ENCODE measurements at regions not wholly inside any gene's neighbourhood (a gene's known extent, or its start where the extent isn't known, plus 50 kb on each side); places are given as distances from the start of the nearest gene placed in this dataset.

GRCh38 chr9:73565833-73566465 is 414.3 kb downstream of the ANXA1 start:
- peaks cover 15% of the 10 kb centered on the region for H3K4me1 Mint-ChIP-seq
- H3K27me3 Mint-ChIP-seq (ENCODE audit: low read depth) = no peaks in the 10 kb centered on the region
- H3K27ac Mint-ChIP-seq (ENCODE audit: unreplicated experiment) = no peak overlapping the region
- H3K36me3 Mint-ChIP-seq (ENCODE audit: low read depth) = peaks cover 6% of the 10 kb centered on the region
- DNase-seq (ENCODE audit: low read depth, low spot score) = no peak
- peak; percentile 66 for TF ChIP-seq CTCF (conservative IDR thresholded peaks at IDR 0.05)
- peaks cover 18% of the 10 kb centered on the region for H3K9me3 Mint-ChIP-seq
- H3K4me3 Mint-ChIP-seq = no peak overlapping the region

GRCh38 chr9:73566627-73567026 is 415.0 kb downstream of the ANXA1 start:
- Mint-ChIP-seq H3K4me1 (peaks cover 15% of the 10 kb centered on the region), H3K27ac (ENCODE audit: unreplicated experiment) (no peak overlapping the region), H3K36me3 (ENCODE audit: low read depth) (peaks cover 6% of the 10 kb centered on the region), H3K27me3 (ENCODE audit: low read depth) (no peaks in the 10 kb centered on the region), H3K9me3 (peaks cover 18% of the 10 kb centered on the region), H3K4me3 (no peak overlapping the region)
- TF ChIP-seq CTCF (conservative IDR thresholded peaks at IDR 0.05) = no peak
- no peak for DNase-seq (ENCODE audit: low read depth, low spot score)

- Mint-ChIP-seq H3K27me3 (ENCODE audit: low read depth) (no peaks in the 10 kb centered on the region), H3K4me1 (no peaks in the 10 kb centered on the region), H3K4me3 (no peak overlapping the region), H3K36me3 (ENCODE audit: low read depth) (no peaks in the 10 kb centered on the region), H3K27ac (ENCODE audit: unreplicated experiment) (no peak overlapping the region), H3K9me3 (no peaks in the 10 kb centered on the region)
- DNase-seq (ENCODE audit: low read depth, low spot score) = no peak
- TF ChIP-seq CTCF (conservative IDR thresholded peaks at IDR 0.05) = no peak
These were observed 421.6 kb downstream of the ANXA1 start for GRCh38 chr9:73573235-73573634.

GRCh38 chr9:73575101-73576060 is 423.7 kb downstream of the ANXA1 start:
- no peak for DNase-seq (ENCODE audit: low read depth, low spot score)

GRCh38 chr9:73577848-73578247 is 426.2 kb downstream of the ANXA1 start:
- Mint-ChIP-seq H3K9me3 (no peaks in the 10 kb centered on the region), H3K4me1 (no peaks in the 10 kb centered on the region), H3K36me3 (ENCODE audit: low read depth) (no peaks in the 10 kb centered on the region), H3K27ac (ENCODE audit: unreplicated experiment) (no peak overlapping the region), H3K4me3 (no peak overlapping the region), H3K27me3 (ENCODE audit: low read depth) (no peaks in the 10 kb centered on the region)
- no peak for DNase-seq (ENCODE audit: low read depth, low spot score)
- TF ChIP-seq CTCF (conservative IDR thresholded peaks at IDR 0.05) = no peak

More at GRCh38 chr9:73575101-73576060, 423.7 kb downstream of the ANXA1 start:
- H3K36me3 Mint-ChIP-seq (ENCODE audit: low read depth) = no peaks in the 10 kb centered on the region
- no peaks in the 10 kb centered on the region for H3K4me1 Mint-ChIP-seq
- no peak for TF ChIP-seq CTCF (conservative IDR thresholded peaks at IDR 0.05)
- H3K27ac Mint-ChIP-seq (ENCODE audit: unreplicated experiment) = no peak overlapping the region
- H3K27me3 Mint-ChIP-seq (ENCODE audit: low read depth) = no peaks in the 10 kb centered on the region
- H3K9me3 Mint-ChIP-seq = no peaks in the 10 kb centered on the region
- H3K4me3 Mint-ChIP-seq = no peak overlapping the region

Measured in neural crest cell (in vitro differentiated cells).